Peyer's patch (tissue), 4 donors: ENCODE measurements at regions not wholly inside any gene's neighbourhood (a gene's known extent, or its start where the extent isn't known, plus 50 kb on each side); places are given as distances from the start of the nearest gene placed in this dataset.
A peak's percentile ranks its signal among the peaks of the same experiment; 100 is the strongest.

ENCODE experiments used
- POLR2A ChIP-seq, 2 donors: fragments of 450-650 bp; IDR thresholded peaks; one replicate each; pipeline ENCODE4 v1.5.1; 2017; ENCODE audit warnings: antibody characterized with exemption in 2 of 2, mild to moderate bottlenecking in 2 of 2, moderate library complexity in 2 of 2
- TF ChIP-seq, protein P1 (sequence below), 6 experiments: fragments of 450-650 bp in 4 of 6; fragments of 200-600 bp in 2 of 6; sonication (generic) in 1 of 6; IDR thresholded peaks; one replicate each; pipeline ENCODE4 v1.5.1; 2017 to 2019; ENCODE audit warnings: antibody characterized with exemption in 6 of 6, mild to moderate bottlenecking in 3 of 6, moderate library complexity in 1 of 6

DNA sequence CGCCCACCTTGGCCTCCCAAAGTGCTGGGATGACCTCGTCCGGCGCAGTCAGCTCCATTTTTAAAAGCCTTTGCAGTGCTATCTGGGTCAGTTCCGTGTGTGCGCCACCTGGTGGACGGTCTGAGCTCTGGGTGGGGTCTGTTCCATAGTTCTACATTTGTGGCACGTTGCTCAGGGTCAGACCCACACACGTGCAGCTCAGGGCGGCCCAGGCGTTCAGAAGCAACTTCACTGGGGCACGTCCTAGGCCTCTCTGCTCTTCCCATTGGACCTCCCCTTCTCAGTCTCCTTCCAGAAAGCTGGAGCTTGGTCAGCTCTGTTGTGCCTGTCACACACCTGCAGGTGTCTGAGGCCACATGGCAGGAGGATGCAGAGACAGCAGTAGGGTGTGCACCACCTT, 137.9 kb downstream of the DNAJB6 start:
- TF ChIP-seq, protein P1, sequence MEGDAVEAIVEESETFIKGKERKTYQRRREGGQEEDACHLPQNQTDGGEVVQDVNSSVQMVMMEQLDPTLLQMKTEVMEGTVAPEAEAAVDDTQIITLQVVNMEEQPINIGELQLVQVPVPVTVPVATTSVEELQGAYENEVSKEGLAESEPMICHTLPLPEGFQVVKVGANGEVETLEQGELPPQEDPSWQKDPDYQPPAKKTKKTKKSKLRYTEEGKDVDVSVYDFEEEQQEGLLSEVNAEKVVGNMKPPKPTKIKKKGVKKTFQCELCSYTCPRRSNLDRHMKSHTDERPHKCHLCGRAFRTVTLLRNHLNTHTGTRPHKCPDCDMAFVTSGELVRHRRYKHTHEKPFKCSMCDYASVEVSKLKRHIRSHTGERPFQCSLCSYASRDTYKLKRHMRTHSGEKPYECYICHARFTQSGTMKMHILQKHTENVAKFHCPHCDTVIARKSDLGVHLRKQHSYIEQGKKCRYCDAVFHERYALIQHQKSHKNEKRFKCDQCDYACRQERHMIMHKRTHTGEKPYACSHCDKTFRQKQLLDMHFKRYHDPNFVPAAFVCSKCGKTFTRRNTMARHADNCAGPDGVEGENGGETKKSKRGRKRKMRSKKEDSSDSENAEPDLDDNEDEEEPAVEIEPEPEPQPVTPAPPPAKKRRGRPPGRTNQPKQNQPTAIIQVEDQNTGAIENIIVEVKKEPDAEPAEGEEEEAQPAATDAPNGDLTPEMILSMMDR (IDR thresholded peaks at IDR 0.05) = peak in 1 of 6 experiments; percentile 6
- no peak for TF ChIP-seq POLR2A (IDR thresholded peaks at IDR 0.05)
